ENCODE measurements at regions not wholly inside any gene's neighbourhood (a gene's known extent, or its start where the extent isn't known, plus 50 kb on each side); places are given as distances from the start of the nearest gene placed in this dataset.

DNA sequence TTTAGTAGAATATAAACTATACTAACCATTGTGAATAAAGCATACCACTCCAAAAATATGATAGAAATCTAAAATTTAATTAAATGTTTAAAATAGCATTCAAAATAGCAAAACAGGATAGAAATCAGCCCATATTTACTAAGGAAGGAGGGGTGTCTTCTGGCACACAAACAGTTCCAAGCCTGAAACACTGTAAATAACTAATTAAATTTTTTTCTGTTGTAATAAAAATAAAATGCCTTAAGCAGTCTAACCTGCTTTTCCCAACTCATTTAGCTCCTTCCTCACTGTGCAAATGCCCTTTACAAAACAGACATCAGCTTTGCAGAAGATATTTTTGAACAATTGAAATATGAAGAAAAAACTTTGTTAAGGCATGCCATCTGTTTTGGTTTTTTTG, 707.1 kb upstream of the USP15 start:
- no peak for TF ChIP-seq POLR2A (IDR thresholded peaks at IDR 0.05)
- TF ChIP-seq, protein P1, sequence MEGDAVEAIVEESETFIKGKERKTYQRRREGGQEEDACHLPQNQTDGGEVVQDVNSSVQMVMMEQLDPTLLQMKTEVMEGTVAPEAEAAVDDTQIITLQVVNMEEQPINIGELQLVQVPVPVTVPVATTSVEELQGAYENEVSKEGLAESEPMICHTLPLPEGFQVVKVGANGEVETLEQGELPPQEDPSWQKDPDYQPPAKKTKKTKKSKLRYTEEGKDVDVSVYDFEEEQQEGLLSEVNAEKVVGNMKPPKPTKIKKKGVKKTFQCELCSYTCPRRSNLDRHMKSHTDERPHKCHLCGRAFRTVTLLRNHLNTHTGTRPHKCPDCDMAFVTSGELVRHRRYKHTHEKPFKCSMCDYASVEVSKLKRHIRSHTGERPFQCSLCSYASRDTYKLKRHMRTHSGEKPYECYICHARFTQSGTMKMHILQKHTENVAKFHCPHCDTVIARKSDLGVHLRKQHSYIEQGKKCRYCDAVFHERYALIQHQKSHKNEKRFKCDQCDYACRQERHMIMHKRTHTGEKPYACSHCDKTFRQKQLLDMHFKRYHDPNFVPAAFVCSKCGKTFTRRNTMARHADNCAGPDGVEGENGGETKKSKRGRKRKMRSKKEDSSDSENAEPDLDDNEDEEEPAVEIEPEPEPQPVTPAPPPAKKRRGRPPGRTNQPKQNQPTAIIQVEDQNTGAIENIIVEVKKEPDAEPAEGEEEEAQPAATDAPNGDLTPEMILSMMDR (IDR thresholded peaks at IDR 0.05): no peak

Data from right lobe of liver (tissue), 4 donors.